T-helper 1 cell treated with Interleukin-12 subunit alpha and Interleukin-12 subunit beta and Interleukin-4 antibody, amounts not matched to agents 30 μg/mL and 1 μg/mL, for 36 hours (primary cell): ENCODE measurements at regions not wholly inside any gene's neighbourhood (a gene's known extent, or its start where the extent isn't known, plus 50 kb on each side); places are given as distances from the start of the nearest gene placed in this dataset.

Experiments
- H3K27ac Mint-ChIP-seq: one replicate; pipeline ENCODE4 v1.8.0; 2021; ENCODE audit warnings: mild to moderate bottlenecking, mixed read lengths
- H3K27me3 Mint-ChIP-seq: one replicate; pipeline ENCODE4 v1.8.0; 2021; ENCODE audit warnings: low read depth, mixed read lengths
- H3K36me3 Mint-ChIP-seq: one replicate; pipeline ENCODE4 v1.8.0; 2021; ENCODE audit warnings: low read depth, mixed read lengths
- H3K4me1 Mint-ChIP-seq: one replicate; pipeline ENCODE4 v1.8.0; 2021; ENCODE audit warnings: low read depth, mixed read lengths
- H3K4me3 Mint-ChIP-seq: one replicate; pipeline ENCODE4 v1.8.0; 2021; ENCODE audit warnings: mild to moderate bottlenecking, moderate library complexity, mixed read lengths
- H3K9me3 Mint-ChIP-seq: one replicate; pipeline ENCODE4 v1.8.0; 2021; ENCODE audit warnings: mixed read lengths

- Mint-ChIP-seq H3K36me3 (no peaks in the 10 kb centered on the region), H3K4me3 (no peak overlapping the region), H3K27me3 (no peaks in the 10 kb centered on the region), H3K9me3 (peaks cover 15% of the 10 kb centered on the region), H3K27ac (no peak overlapping the region), H3K4me1 (no peaks in the 10 kb centered on the region)
Measured at GRCh38 chr13:106322628-106323027, 212.8 kb downstream of the EFNB2 start.

GRCh38 chr13:106318941-106319411, 216.5 kb downstream of the EFNB2 start:
- H3K4me1 Mint-ChIP-seq: no peaks in the 10 kb centered on the region
- H3K27ac Mint-ChIP-seq: no peak overlapping the region
- H3K36me3 Mint-ChIP-seq: no peaks in the 10 kb centered on the region
- H3K9me3 Mint-ChIP-seq: peaks cover 10% of the 10 kb centered on the region
- no peaks in the 10 kb centered on the region for H3K27me3 Mint-ChIP-seq
- H3K4me3 Mint-ChIP-seq: no peak overlapping the region

GRCh38 chr13:106314417-106314816, 221.0 kb downstream of the EFNB2 start:
- H3K4me3 Mint-ChIP-seq: no peak overlapping the region
- H3K4me1 Mint-ChIP-seq: no peaks in the 10 kb centered on the region
- no peaks in the 10 kb centered on the region for H3K36me3 Mint-ChIP-seq
- H3K27me3 Mint-ChIP-seq: no peaks in the 10 kb centered on the region
- no peak overlapping the region for H3K27ac Mint-ChIP-seq
- H3K9me3 Mint-ChIP-seq: no peaks in the 10 kb centered on the region

- H3K36me3 Mint-ChIP-seq: no peaks in the 10 kb centered on the region
Measured at GRCh38 chr13:106311004-106311403, 224.5 kb downstream of the EFNB2 start.

GRCh38 chr13:106310291-106310865, 225.1 kb downstream of the EFNB2 start:
- Mint-ChIP-seq H3K4me3 (no peak overlapping the region), H3K36me3 (no peaks in the 10 kb centered on the region), H3K27me3 (no peaks in the 10 kb centered on the region), H3K9me3 (no peaks in the 10 kb centered on the region), H3K4me1 (no peaks in the 10 kb centered on the region), H3K27ac (no peak overlapping the region)

More at GRCh38 chr13:106311004-106311403, 224.5 kb downstream of the EFNB2 start:
- no peaks in the 10 kb centered on the region for H3K27me3 Mint-ChIP-seq
- H3K27ac Mint-ChIP-seq: no peak overlapping the region
- H3K9me3 Mint-ChIP-seq: no peaks in the 10 kb centered on the region
- H3K4me3 Mint-ChIP-seq: no peak overlapping the region
- H3K4me1 Mint-ChIP-seq: no peaks in the 10 kb centered on the region

- H3K36me3 Mint-ChIP-seq: no peaks in the 10 kb centered on the region
- H3K27ac Mint-ChIP-seq: no peak overlapping the region
- H3K4me3 Mint-ChIP-seq: no peak overlapping the region
- H3K9me3 Mint-ChIP-seq: no peaks in the 10 kb centered on the region
- H3K4me1 Mint-ChIP-seq: no peaks in the 10 kb centered on the region
- no peaks in the 10 kb centered on the region for H3K27me3 Mint-ChIP-seq
Measured at GRCh38 chr13:106306748-106307277, 228.6 kb downstream of the EFNB2 start.

GRCh38 chr13:106302843-106303242, 232.6 kb downstream of the EFNB2 start:
- no peak overlapping the region for H3K4me3 Mint-ChIP-seq
- no peaks in the 10 kb centered on the region for H3K9me3 Mint-ChIP-seq
- H3K36me3 Mint-ChIP-seq: no peaks in the 10 kb centered on the region
- no peaks in the 10 kb centered on the region for H3K4me1 Mint-ChIP-seq
- no peak overlapping the region for H3K27ac Mint-ChIP-seq
- H3K27me3 Mint-ChIP-seq: no peaks in the 10 kb centered on the region

GRCh38 chr13:106302011-106302410, 233.5 kb downstream of the EFNB2 start:
- H3K9me3 Mint-ChIP-seq: no peaks in the 10 kb centered on the region
- no peaks in the 10 kb centered on the region for H3K4me1 Mint-ChIP-seq
- no peak overlapping the region for H3K4me3 Mint-ChIP-seq
- H3K27me3 Mint-ChIP-seq: no peaks in the 10 kb centered on the region
- H3K27ac Mint-ChIP-seq: no peak overlapping the region
- no peaks in the 10 kb centered on the region for H3K36me3 Mint-ChIP-seq

GRCh38 chr13:106299621-106300020, 235.8 kb downstream of the EFNB2 start:
- no peaks in the 10 kb centered on the region for H3K4me1 Mint-ChIP-seq
- H3K9me3 Mint-ChIP-seq: no peaks in the 10 kb centered on the region
- no peaks in the 10 kb centered on the region for H3K27me3 Mint-ChIP-seq
- H3K4me3 Mint-ChIP-seq: no peak overlapping the region
- no peaks in the 10 kb centered on the region for H3K36me3 Mint-ChIP-seq
- no peak overlapping the region for H3K27ac Mint-ChIP-seq

- Mint-ChIP-seq H3K4me1 (no peaks in the 10 kb centered on the region), H3K36me3 (no peaks in the 10 kb centered on the region), H3K4me3 (no peak overlapping the region), H3K27ac (no peak overlapping the region), H3K9me3 (no peaks in the 10 kb centered on the region), H3K27me3 (no peaks in the 10 kb centered on the region)
Measured at GRCh38 chr13:106297283-106297682, 238.2 kb downstream of the EFNB2 start.

GRCh38 chr13:106296723-106297122, 238.7 kb downstream of the EFNB2 start:
- Mint-ChIP-seq H3K36me3 (no peaks in the 10 kb centered on the region), H3K27me3 (no peaks in the 10 kb centered on the region), H3K4me3 (no peak overlapping the region), H3K27ac (no peak overlapping the region), H3K9me3 (no peaks in the 10 kb centered on the region), H3K4me1 (no peaks in the 10 kb centered on the region)

GRCh38 chr13:106295971-106296370, 239.5 kb downstream of the EFNB2 start:
- no peaks in the 10 kb centered on the region for H3K27me3 Mint-ChIP-seq
- no peaks in the 10 kb centered on the region for H3K36me3 Mint-ChIP-seq
- H3K9me3 Mint-ChIP-seq: no peaks in the 10 kb centered on the region
- no peaks in the 10 kb centered on the region for H3K4me1 Mint-ChIP-seq
- H3K4me3 Mint-ChIP-seq: no peak overlapping the region
- H3K27ac Mint-ChIP-seq: no peak overlapping the region

- no peaks in the 10 kb centered on the region for H3K9me3 Mint-ChIP-seq
- H3K4me1 Mint-ChIP-seq: no peaks in the 10 kb centered on the region
- no peak overlapping the region for H3K4me3 Mint-ChIP-seq
- no peak overlapping the region for H3K27ac Mint-ChIP-seq
- no peaks in the 10 kb centered on the region for H3K27me3 Mint-ChIP-seq
- H3K36me3 Mint-ChIP-seq: no peaks in the 10 kb centered on the region
Measured at GRCh38 chr13:106291006-106291405, 244.5 kb downstream of the EFNB2 start.

- H3K27ac Mint-ChIP-seq: no peak overlapping the region
- no peaks in the 10 kb centered on the region for H3K4me1 Mint-ChIP-seq
- no peak overlapping the region for H3K4me3 Mint-ChIP-seq
- no peaks in the 10 kb centered on the region for H3K27me3 Mint-ChIP-seq
- H3K36me3 Mint-ChIP-seq: no peaks in the 10 kb centered on the region
- no peaks in the 10 kb centered on the region for H3K9me3 Mint-ChIP-seq
Measured at GRCh38 chr13:106287351-106287750, 248.1 kb downstream of the EFNB2 start.

GRCh38 chr13:106286811-106287210, 248.7 kb downstream of the EFNB2 start:
- H3K36me3 Mint-ChIP-seq: no peaks in the 10 kb centered on the region
- no peak overlapping the region for H3K27ac Mint-ChIP-seq
- H3K9me3 Mint-ChIP-seq: no peaks in the 10 kb centered on the region
- H3K4me1 Mint-ChIP-seq: no peaks in the 10 kb centered on the region
- H3K27me3 Mint-ChIP-seq: no peaks in the 10 kb centered on the region
- H3K4me3 Mint-ChIP-seq: no peak overlapping the region

- H3K36me3 Mint-ChIP-seq: no peaks in the 10 kb centered on the region
- H3K4me3 Mint-ChIP-seq: no peak overlapping the region
- H3K27me3 Mint-ChIP-seq: no peaks in the 10 kb centered on the region
- no peak overlapping the region for H3K27ac Mint-ChIP-seq
- no peaks in the 10 kb centered on the region for H3K9me3 Mint-ChIP-seq
- no peaks in the 10 kb centered on the region for H3K4me1 Mint-ChIP-seq
Measured at GRCh38 chr13:106284358-106284757, 251.1 kb downstream of the EFNB2 start.
